K562 (cell line): ENCODE measurements at regions not wholly inside any gene's neighbourhood (a gene's known extent, or its start where the extent isn't known, plus 50 kb on each side); places are given as distances from the start of the nearest gene placed in this dataset.

ENCODE experiments used
- CHD1 ChIP-seq: fragments of 200-600 bp; sonication (generic); IDR thresholded peaks from one replicate; pipeline ENCODE4 v1.6.1; 2012; ENCODE audit warnings: mild to moderate bottlenecking, moderate library complexity, low read length, inconsistent platforms
- CTCF ChIP-seq, 3 experiments: IDR thresholded peaks in 2 of 3; conservative IDR thresholded peaks in 1 of 3; 2 replicates each; pipeline ENCODE4 v1.5.1; 2011 to 2012; ENCODE audit warnings: low read length in 3 of 3, mild to moderate bottlenecking in 3 of 3, control low read depth in 2 of 3, improper control_type of control experiment in 1 of 3, inconsistent platforms in 1 of 3, low read depth in 1 of 3, mixed read lengths in 1 of 3, moderate library complexity in 1 of 3; ENCODE audit not compliant: insufficient read depth in 2 of 3
- EP300 ChIP-seq: IDR thresholded peaks from 2 replicates; pipeline ENCODE4 v1.6.1; 2012; ENCODE audit warnings: low read length, improper control_type of control experiment
- GATAD2A ChIP-seq: fragments of 450-650 bp; IDR thresholded peaks from 2 replicates; pipeline ENCODE4 v1.6.1; 2017
- MAX ChIP-seq: sonication (generic); formaldehyde crosslinking; IDR thresholded peaks from 2 replicates; pipeline ENCODE4 v1.9.0; 2022; ENCODE audit warnings: mild to moderate bottlenecking, missing genetic modification reagents
- POLR2A ChIP-seq: fragments of 450-650 bp; conservative IDR thresholded peaks from 2 replicates; pipeline ENCODE4 v1.6.1; 2016
- XRCC5 ChIP-seq: fragments of 200-400 bp; formaldehyde crosslinking; IDR thresholded peaks from 2 replicates; pipeline ENCODE4 v1.6.1; 2017; ENCODE audit warnings: low read depth, mild to moderate bottlenecking, low read length
- YY1 ChIP-seq, 3 experiments: IDR thresholded peaks; 2 replicates each; pipeline ENCODE4 v1.6.1; 2011; ENCODE audit warnings: low read length in 2 of 3, mild to moderate bottlenecking in 2 of 3, moderate library complexity in 2 of 3, borderline replicate concordance in 1 of 3, control low read depth in 1 of 3, low read depth in 1 of 3; ENCODE audit not compliant: insufficient read depth in 3 of 3, insufficient replicate concordance in 2 of 3, control insufficient read depth in 1 of 3, insufficient read length in 1 of 3; ENCODE audit errors: extremely low read depth in 1 of 3
- ZEB2 ChIP-seq: fragments of 450-650 bp; IDR thresholded peaks from 2 replicates; pipeline ENCODE4 v1.6.1; 2016

- TF ChIP-seq ZEB2 (no peak), POLR2A (no peak), EP300 (no peak), GATAD2A (no peak), CHD1 (no peak), MAX (CRISPR knock-in tag) (no peak), CTCF (IDR thresholded peaks at IDR 0.05 in 2 of 3, conservative IDR thresholded peaks at IDR 0.05 in 1 of 3; ENCODE audit: insufficient read depth in 2 of 3, low read depth in 1 of 3, low read length in 3 of 3) (no peak), YY1 (IDR thresholded peaks at IDR 0.05; ENCODE audit: borderline replicate concordance in 1 of 3, control insufficient read depth in 1 of 3, extremely low read depth in 1 of 3, insufficient read depth in 3 of 3, insufficient read length in 1 of 3, insufficient replicate concordance in 2 of 3, low read depth in 1 of 3, low read length in 2 of 3) (no peak), XRCC5 (no peak)
Measured at GRCh38 chr5:125093776-125094175, 347.3 kb upstream of the ZNF608 start.
